BE2C (cell line): ENCODE measurements at regions not wholly inside any gene's neighbourhood (a gene's known extent, or its start where the extent isn't known, plus 50 kb on each side); places are given as distances from the start of the nearest gene placed in this dataset.

Source experiments
- DNase-seq: peaks from one replicate; pipeline ENCODE4 v3.0.0-alpha.2; 2020
- H3K27me3 ChIP-seq: fragments of 250-450 bp; sonication (Bioruptor Pico); 2 replicates; pipeline ENCODE4 v1.5.1; 2020; ENCODE audit warnings: mild to moderate bottlenecking
- H3K36me3 ChIP-seq: fragments of 250-450 bp; sonication (Bioruptor Pico); 2 replicates; pipeline ENCODE4 v1.5.1; 2020; ENCODE audit warnings: mild to moderate bottlenecking
- H3K4me1 ChIP-seq: fragments of 250-450 bp; sonication (Bioruptor Pico); 2 replicates; pipeline ENCODE4 v1.5.1; 2020
- H3K4me3 ChIP-seq: 2 replicates; pipeline ENCODE4 v1.5.1; 2011; ENCODE audit warnings: low read depth, low read length
- H3K9me3 ChIP-seq: fragments of 250-450 bp; sonication (Bioruptor Pico); 2 replicates; pipeline ENCODE4 v1.5.1; 2020
- CTCF ChIP-seq: IDR thresholded peaks from 2 replicates; pipeline ENCODE4 v1.5.1; 2012; ENCODE audit warnings: mild to moderate bottlenecking, low read depth, low read length

GRCh38 chr7:25636168-25636567 lies 407.9 kb upstream of the NPVF start:
- TF ChIP-seq CTCF = no peak
- Histone ChIP-seq H3K27me3 (no peaks in the 10 kb centered on the region), H3K9me3 (no peaks in the 10 kb centered on the region), H3K4me1 (peaks cover 12% of the 10 kb centered on the region; the same call in 1 of the 2 replicates), H3K4me3 (no peak overlapping the region), H3K36me3 (no peaks in the 10 kb centered on the region)
- no peak for DNase-seq

GRCh38 chr7:25636871-25637283 lies 408.6 kb upstream of the NPVF start:
- Histone ChIP-seq H3K4me1 (peaks cover 12% of the 10 kb centered on the region; the same call in 1 of the 2 replicates), H3K9me3 (no peaks in the 10 kb centered on the region), H3K36me3 (no peaks in the 10 kb centered on the region), H3K27me3 (no peaks in the 10 kb centered on the region), H3K4me3 (no peak overlapping the region)
- no peak for TF ChIP-seq CTCF
- DNase-seq = peak; percentile 54

- Histone ChIP-seq H3K4me3 (no peak overlapping the region), H3K9me3 (no peaks in the 10 kb centered on the region), H3K4me1 (peaks cover 12% of the 10 kb centered on the region; the same call in 1 of the 2 replicates), H3K36me3 (no peaks in the 10 kb centered on the region), H3K27me3 (no peaks in the 10 kb centered on the region)
- TF ChIP-seq CTCF = no peak
- DNase-seq = no peak
Observed at GRCh38 chr7:25638068-25638467, 409.8 kb upstream of the NPVF start.

GRCh38 chr7:25638590-25639244 lies 410.4 kb upstream of the NPVF start:
- no peaks in the 10 kb centered on the region for H3K36me3 ChIP-seq
- H3K4me1 ChIP-seq = peaks cover 10% of the 10 kb centered on the region; the same call in 1 of the 2 replicates
- DNase-seq = no peak
- H3K4me3 ChIP-seq = no peak overlapping the region
- H3K27me3 ChIP-seq = no peaks in the 10 kb centered on the region
- TF ChIP-seq CTCF = no peak
- no peaks in the 10 kb centered on the region for H3K9me3 ChIP-seq

GRCh38 chr7:25642849-25643248 lies 414.6 kb upstream of the NPVF start:
- Histone ChIP-seq H3K36me3 (no peaks in the 10 kb centered on the region), H3K4me3 (no peak overlapping the region), H3K9me3 (no peaks in the 10 kb centered on the region), H3K4me1 (no peaks in the 10 kb centered on the region; the same call in 1 of the 2 replicates), H3K27me3 (no peaks in the 10 kb centered on the region)
- TF ChIP-seq CTCF = no peak
- no peak for DNase-seq

- Histone ChIP-seq H3K4me1 (no peaks in the 10 kb centered on the region; the same call in 1 of the 2 replicates), H3K36me3 (no peaks in the 10 kb centered on the region), H3K4me3 (no peak overlapping the region), H3K27me3 (no peaks in the 10 kb centered on the region), H3K9me3 (no peaks in the 10 kb centered on the region)
- DNase-seq = no peak
- no peak for TF ChIP-seq CTCF
Observed at GRCh38 chr7:25643286-25643685, 415.0 kb upstream of the NPVF start.
